Endodermal cell (in vitro differentiated cells): ENCODE measurements at regions not wholly inside any gene's neighbourhood (a gene's known extent, or its start where the extent isn't known, plus 50 kb on each side); places are given as distances from the start of the nearest gene placed in this dataset.
A peak's percentile ranks its signal among the peaks of the same experiment; 100 is the strongest.

Source experiments
- DNase-seq: peaks from one replicate; pipeline ENCODE4 v3.0.0-alpha.2; 2017
- H3K27ac ChIP-seq: 2 replicates; pipeline ENCODE4 v1.5.1; 2013; ENCODE audit warnings: mild to moderate bottlenecking, low read depth, low read length, moderate library complexity
- H3K27me3 ChIP-seq: 2 replicates; pipeline ENCODE4 v1.6.1; 2013; ENCODE audit warnings: mild to moderate bottlenecking, low read length, moderate library complexity; ENCODE audit not compliant: insufficient read depth, control insufficient read depth, poor library complexity, severe bottlenecking
- H3K36me3 ChIP-seq: 2 replicates; pipeline ENCODE4 v1.7.0; 2013; ENCODE audit warnings: mild to moderate bottlenecking, low read length, moderate library complexity; ENCODE audit not compliant: control insufficient read depth, insufficient read depth
- H3K4me1 ChIP-seq: one replicate; pipeline ENCODE4 v1.7.0; 2013; ENCODE audit warnings: low read length; ENCODE audit not compliant: control insufficient read depth, insufficient read depth
- H3K4me3 ChIP-seq: 2 replicates; pipeline ENCODE4 v1.5.1; 2013; ENCODE audit warnings: mild to moderate bottlenecking, low read length, moderate library complexity
- H3K9ac ChIP-seq: 2 replicates; pipeline ENCODE4 v1.6.1; 2013; ENCODE audit warnings: mild to moderate bottlenecking, low read length, moderate library complexity; ENCODE audit not compliant: poor library complexity, severe bottlenecking; ENCODE audit errors: extremely low read depth
- H3K9me3 ChIP-seq: 2 replicates; pipeline ENCODE4 v1.6.1; 2013; ENCODE audit warnings: mild to moderate bottlenecking, low read length, moderate library complexity; ENCODE audit not compliant: control insufficient read depth
- H3K27ac Mint-ChIP-seq: 2 replicates; pipeline ENCODE4 v1.8.0; 2020; ENCODE audit warnings: mixed read lengths
- H3K27me3 Mint-ChIP-seq: 2 replicates; pipeline ENCODE4 v1.8.0; 2021; ENCODE audit warnings: mild to moderate bottlenecking, mixed read lengths; ENCODE audit not compliant: insufficient read depth
- H3K36me3 Mint-ChIP-seq: 2 replicates; pipeline ENCODE4 v1.8.0; 2020; ENCODE audit warnings: low read depth, mixed read lengths
- H3K4me1 Mint-ChIP-seq: 2 replicates; pipeline ENCODE4 v1.8.0; 2020; ENCODE audit warnings: mixed read lengths
- H3K4me3 Mint-ChIP-seq: 2 replicates; pipeline ENCODE4 v1.8.0; 2020; ENCODE audit warnings: mild to moderate bottlenecking, moderate library complexity, mixed read lengths
- H3K9me3 Mint-ChIP-seq: 2 replicates; pipeline ENCODE4 v1.8.0; 2020; ENCODE audit warnings: mild to moderate bottlenecking, mixed read lengths
- WGBS, 2 experiments: methylation state at CpG; one replicate each; pipeline versions ENCODE4 v1.1.5 to v1.1.7; 2013; ENCODE audit warnings: missing lambda C conversion rate in 2 of 2, mixed read lengths in 1 of 2; ENCODE audit not compliant: insufficient coverage in 1 of 2, insufficient read length in 1 of 2; 5-methylcytosine and 5-hydroxymethylcytosine counted together
- TF ChIP-seq, protein P1 (sequence below): fragments of 200-600 bp; sonication (generic); conservative IDR thresholded peaks from 2 replicates; pipeline ENCODE4 v1.5.0; 2021; ENCODE audit warnings: antibody characterized with exemption, mild to moderate bottlenecking

DNA sequence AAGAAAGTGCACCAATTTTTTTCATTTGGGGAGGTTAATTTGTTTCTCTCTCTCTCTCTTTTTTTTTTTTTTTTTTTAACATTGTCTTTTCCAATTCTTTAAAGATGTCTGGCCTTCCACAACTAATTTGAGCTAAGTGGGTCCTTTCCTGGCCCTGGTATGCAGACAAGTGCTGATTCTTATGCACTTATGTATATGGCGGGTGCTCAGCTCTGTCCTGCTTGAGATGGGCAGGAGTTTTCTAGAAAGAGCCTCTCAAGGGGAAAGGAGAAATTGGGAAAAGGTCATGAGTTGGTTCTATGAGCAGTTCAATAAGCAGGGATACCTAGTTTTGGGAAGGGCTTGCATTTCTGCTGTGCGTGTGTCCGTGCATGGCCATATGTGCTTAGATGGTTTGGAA is 67.8 kb upstream of the NPVF start:
- Histone ChIP-seq H3K27me3 (no peaks in the 10 kb centered on the region), H3K36me3 (no peaks in the 10 kb centered on the region), H3K9ac (no peak overlapping the region), H3K4me1 (no peaks in the 10 kb centered on the region), H3K9me3 (no peaks in the 10 kb centered on the region), H3K4me3 (no peak overlapping the region), H3K27ac (no peak overlapping the region)
- Mint-ChIP-seq H3K4me1 (no peaks in the 10 kb centered on the region), H3K27me3 (no peaks in the 10 kb centered on the region), H3K4me3 (no peak overlapping the region), H3K9me3 (no peaks in the 10 kb centered on the region), H3K27ac (no peak overlapping the region), H3K36me3 (no peaks in the 10 kb centered on the region)
- TF ChIP-seq, protein P1, sequence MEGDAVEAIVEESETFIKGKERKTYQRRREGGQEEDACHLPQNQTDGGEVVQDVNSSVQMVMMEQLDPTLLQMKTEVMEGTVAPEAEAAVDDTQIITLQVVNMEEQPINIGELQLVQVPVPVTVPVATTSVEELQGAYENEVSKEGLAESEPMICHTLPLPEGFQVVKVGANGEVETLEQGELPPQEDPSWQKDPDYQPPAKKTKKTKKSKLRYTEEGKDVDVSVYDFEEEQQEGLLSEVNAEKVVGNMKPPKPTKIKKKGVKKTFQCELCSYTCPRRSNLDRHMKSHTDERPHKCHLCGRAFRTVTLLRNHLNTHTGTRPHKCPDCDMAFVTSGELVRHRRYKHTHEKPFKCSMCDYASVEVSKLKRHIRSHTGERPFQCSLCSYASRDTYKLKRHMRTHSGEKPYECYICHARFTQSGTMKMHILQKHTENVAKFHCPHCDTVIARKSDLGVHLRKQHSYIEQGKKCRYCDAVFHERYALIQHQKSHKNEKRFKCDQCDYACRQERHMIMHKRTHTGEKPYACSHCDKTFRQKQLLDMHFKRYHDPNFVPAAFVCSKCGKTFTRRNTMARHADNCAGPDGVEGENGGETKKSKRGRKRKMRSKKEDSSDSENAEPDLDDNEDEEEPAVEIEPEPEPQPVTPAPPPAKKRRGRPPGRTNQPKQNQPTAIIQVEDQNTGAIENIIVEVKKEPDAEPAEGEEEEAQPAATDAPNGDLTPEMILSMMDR: no peak
- no peak for DNase-seq
- 93 to 100% methylated on average over 1 to 3 of the region's 3 CpGs for WGBS, 2 experiments

DNA sequence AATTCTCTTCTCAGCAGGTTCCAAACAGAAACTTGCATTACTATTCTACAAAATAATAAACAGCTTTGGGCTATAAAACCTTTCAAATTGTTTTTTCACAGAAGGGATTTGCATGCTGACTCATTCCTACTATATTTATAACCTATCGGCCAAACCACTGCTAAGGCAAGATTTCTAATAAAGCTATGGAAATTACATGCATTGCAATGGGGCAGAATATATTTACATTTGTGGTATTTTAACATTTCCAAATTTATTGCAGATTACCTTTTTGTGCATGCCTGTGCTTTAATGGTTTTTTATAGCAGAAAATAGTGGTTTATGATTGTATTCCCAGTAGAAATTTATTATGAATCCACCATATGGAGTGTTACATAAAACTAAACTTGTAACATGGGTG is 69.0 kb upstream of the NPVF start:
- H3K27ac Mint-ChIP-seq: no peak overlapping the region
- H3K4me1 Mint-ChIP-seq: no peaks in the 10 kb centered on the region
- Histone ChIP-seq H3K9ac (no peak overlapping the region), H3K36me3 (no peaks in the 10 kb centered on the region), H3K4me1 (no peaks in the 10 kb centered on the region), H3K9me3 (no peaks in the 10 kb centered on the region), H3K4me3 (no peak overlapping the region), H3K27ac (no peak overlapping the region), H3K27me3 (no peaks in the 10 kb centered on the region)
- H3K36me3 Mint-ChIP-seq: no peaks in the 10 kb centered on the region
- no peaks in the 10 kb centered on the region for H3K9me3 Mint-ChIP-seq
- 100% methylated on average over 1 of the region's 1 CpG; no CpG with 5 or more reads in 1 of the 2 experiments for WGBS, 2 experiments
- DNase-seq: no peak
- no peaks in the 10 kb centered on the region for H3K27me3 Mint-ChIP-seq
- H3K4me3 Mint-ChIP-seq: no peak overlapping the region
- TF ChIP-seq, protein P1: no peak

DNA sequence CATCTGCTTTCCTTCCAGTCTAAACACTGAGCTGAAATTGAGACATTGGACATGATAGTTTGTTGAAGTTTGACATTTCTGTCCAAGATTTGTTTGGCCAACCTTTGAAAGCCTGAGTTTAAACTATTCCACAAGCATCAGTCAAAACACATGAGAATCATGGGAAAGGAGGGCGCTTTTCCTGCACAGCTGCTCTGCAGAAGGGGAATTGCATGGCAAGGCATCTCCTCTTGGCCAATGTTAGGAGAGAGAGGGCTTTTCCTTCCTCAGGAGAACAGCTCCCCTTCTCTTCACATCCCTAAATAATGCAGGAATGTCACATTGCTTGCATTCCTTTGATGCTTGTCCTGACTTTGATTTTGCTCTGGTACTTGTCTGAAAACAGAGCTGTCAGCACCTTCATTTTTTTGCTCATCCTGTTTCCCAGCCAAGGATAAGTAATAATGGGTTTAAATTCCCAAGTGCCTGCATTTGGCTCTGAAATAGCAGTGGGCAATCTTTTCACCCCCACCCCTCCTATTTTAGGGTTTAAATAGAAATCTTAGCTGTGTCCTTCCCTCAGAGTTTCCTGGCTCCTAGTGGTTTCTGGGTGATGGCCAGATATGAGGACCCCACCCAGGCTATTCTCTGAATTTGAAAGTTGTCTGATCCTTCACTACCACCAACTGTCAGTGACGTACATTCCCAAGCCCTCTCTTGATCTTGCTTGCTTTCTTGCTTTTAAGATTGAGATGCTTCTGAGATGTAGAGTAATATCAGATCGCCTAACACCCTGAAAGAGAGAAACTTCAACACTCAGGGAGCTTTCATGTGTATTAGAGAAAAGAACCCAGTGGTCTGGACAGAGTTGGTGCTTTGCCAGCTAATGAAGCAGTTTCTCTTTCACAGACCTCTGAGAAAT is 75.2 kb upstream of the NPVF start:
- peak; percentile 77 for DNase-seq
- Histone ChIP-seq H3K4me1 (peaks cover 3% of the 10 kb centered on the region), H3K4me3 (no peak overlapping the region), H3K9me3 (no peaks in the 10 kb centered on the region), H3K27me3 (no peaks in the 10 kb centered on the region), H3K36me3 (no peaks in the 10 kb centered on the region), H3K27ac (peak overlapping the region; percentile 62), H3K9ac (no peak overlapping the region)
- H3K9me3 Mint-ChIP-seq: no peaks in the 10 kb centered on the region
- 57% methylated on average over 3 of the region's 3 CpGs; no CpG with 5 or more reads in 1 of the 2 experiments for WGBS, 2 experiments
- H3K36me3 Mint-ChIP-seq: no peaks in the 10 kb centered on the region
- H3K4me3 Mint-ChIP-seq: no peak overlapping the region
- H3K27me3 Mint-ChIP-seq: no peaks in the 10 kb centered on the region
- TF ChIP-seq, protein P1: no peak
- no peaks in the 10 kb centered on the region for H3K4me1 Mint-ChIP-seq
- no peak overlapping the region for H3K27ac Mint-ChIP-seq
